Panc1 (cell line): ENCODE measurements at regions not wholly inside any gene's neighbourhood (a gene's known extent, or its start where the extent isn't known, plus 50 kb on each side); places are given as distances from the start of the nearest gene placed in this dataset.
A peak's percentile ranks its signal among the peaks of the same experiment; 100 is the strongest.

ENCODE experiments used
- ATAC-seq: fragments of 200-7000 bp; cut with Tn5 transposase; 2 replicates; pipeline ENCODE4 v1.9.1; 2020; ENCODE audit warnings: mild to moderate bottlenecking, moderate library complexity
- BruUV-seq: library from RNA; stranded (reverse); fragments of 400-500 nt; replicated peaks from 2 replicates; lab custom pipeline; 2021; lab: Mats Ljungman, UMichigan
- CTCF ChIA-PET: fragments of 300-600 bp; sonication (Branson Sonifier 250); formaldehyde crosslinking; loops from one replicate; lab custom pipeline; 2022; ENCODE audit warnings: antibody characterized with exemption; lab: Charles Lee
- POLR2A ChIA-PET: fragments of 300-600 bp; sonication (Branson Sonifier 250); formaldehyde crosslinking; loops from one replicate; lab custom pipeline; 2022; ENCODE audit warnings: antibody characterized with exemption; lab: Charles Lee
- DNase-seq: peaks from one replicate; pipeline ENCODE4 v3.0.0-alpha.2; 2010; ENCODE audit warnings: low read depth, low spot score
- H3K27ac ChIP-seq: 2 replicates; pipeline ENCODE4 v1.5.1; 2011; ENCODE audit warnings: mild to moderate bottlenecking, low read length, inconsistent platforms
- H3K27me3 ChIP-seq: fragments of 200-500 bp; sonication (Bioruptor generic); 2 replicates; pipeline ENCODE4 v1.6.0; 2014; ENCODE audit warnings: low read length, inconsistent platforms; ENCODE audit not compliant: control insufficient read depth, insufficient read depth
- H3K36me3 ChIP-seq: fragments of 200-500 bp; sonication (Bioruptor generic); 2 replicates; pipeline ENCODE4 v1.5.1; 2014; ENCODE audit warnings: inconsistent platforms, mild to moderate bottlenecking, low read length, moderate library complexity; ENCODE audit not compliant: control insufficient read depth, insufficient read depth
- H3K4me1 ChIP-seq: 2 replicates; pipeline ENCODE4 v1.5.1; 2011; ENCODE audit warnings: inconsistent platforms, mild to moderate bottlenecking, low read length, moderate library complexity; ENCODE audit not compliant: control insufficient read depth, insufficient read depth
- H3K4me3 ChIP-seq, 2 experiments: 2 replicates each; pipeline ENCODE4 v1.5.1; 2011 to 2012; ENCODE audit warnings: low read depth in 2 of 2, low read length in 2 of 2, mild to moderate bottlenecking in 2 of 2, inconsistent platforms in 1 of 2, moderate library complexity in 1 of 2
- H3K9me3 ChIP-seq: fragments of 200-500 bp; sonication (Bioruptor generic); 2 replicates; pipeline ENCODE4 v1.5.1; 2014; ENCODE audit warnings: low read depth, mild to moderate bottlenecking, inconsistent platforms, low read length, moderate library complexity; ENCODE audit not compliant: control insufficient read depth, insufficient read depth
- POLR2AphosphoS5 ChIP-seq: IDR thresholded peaks from 2 replicates; pipeline ENCODE4 v1.6.1; 2012; ENCODE audit warnings: mild to moderate bottlenecking, low read depth, low read length, moderate library complexity
- SIN3A ChIP-seq: IDR thresholded peaks from 2 replicates; pipeline ENCODE4 v1.6.1; 2012; ENCODE audit warnings: low read depth, mild to moderate bottlenecking, low read length, moderate library complexity, borderline replicate concordance; ENCODE audit not compliant: insufficient read depth
- TCF7L2 ChIP-seq: IDR thresholded peaks from 2 replicates; pipeline ENCODE4 v1.6.1; 2011; ENCODE audit warnings: mild to moderate bottlenecking, low read depth, low read length, inconsistent platforms
- in situ Hi-C: cut with HindIII; loops from 2 replicates; pipeline ENCODE4 v1.10.0; 2016; ENCODE audit warnings: low sequenced_read_pairs, low pct_unique_long_range_greater_than_20kb
- intact Hi-C: fragments of 100-400 bp; cut with micrococcal nuclease; formaldehyde crosslinking; loops from one replicate; pipeline ENCODE4 v1.10.0; 2022; ENCODE audit not compliant: unreplicated experiment
- TF ChIP-seq, protein P1 (sequence below), 2 experiments: IDR thresholded peaks; 2 replicates each; pipeline ENCODE4 v1.6.1; 2011 to 2012; ENCODE audit warnings: low read depth in 2 of 2, control low read depth in 1 of 2, low read length in 1 of 2, mild to moderate bottlenecking in 1 of 2, moderate library complexity in 1 of 2; ENCODE audit not compliant: insufficient read depth in 1 of 2
- TF ChIP-seq, protein P2 (sequence below): fragments of 450-650 bp; IDR thresholded peaks from 2 replicates; pipeline ENCODE4 v1.5.1; 2017; ENCODE audit warnings: mild to moderate bottlenecking

DNA sequence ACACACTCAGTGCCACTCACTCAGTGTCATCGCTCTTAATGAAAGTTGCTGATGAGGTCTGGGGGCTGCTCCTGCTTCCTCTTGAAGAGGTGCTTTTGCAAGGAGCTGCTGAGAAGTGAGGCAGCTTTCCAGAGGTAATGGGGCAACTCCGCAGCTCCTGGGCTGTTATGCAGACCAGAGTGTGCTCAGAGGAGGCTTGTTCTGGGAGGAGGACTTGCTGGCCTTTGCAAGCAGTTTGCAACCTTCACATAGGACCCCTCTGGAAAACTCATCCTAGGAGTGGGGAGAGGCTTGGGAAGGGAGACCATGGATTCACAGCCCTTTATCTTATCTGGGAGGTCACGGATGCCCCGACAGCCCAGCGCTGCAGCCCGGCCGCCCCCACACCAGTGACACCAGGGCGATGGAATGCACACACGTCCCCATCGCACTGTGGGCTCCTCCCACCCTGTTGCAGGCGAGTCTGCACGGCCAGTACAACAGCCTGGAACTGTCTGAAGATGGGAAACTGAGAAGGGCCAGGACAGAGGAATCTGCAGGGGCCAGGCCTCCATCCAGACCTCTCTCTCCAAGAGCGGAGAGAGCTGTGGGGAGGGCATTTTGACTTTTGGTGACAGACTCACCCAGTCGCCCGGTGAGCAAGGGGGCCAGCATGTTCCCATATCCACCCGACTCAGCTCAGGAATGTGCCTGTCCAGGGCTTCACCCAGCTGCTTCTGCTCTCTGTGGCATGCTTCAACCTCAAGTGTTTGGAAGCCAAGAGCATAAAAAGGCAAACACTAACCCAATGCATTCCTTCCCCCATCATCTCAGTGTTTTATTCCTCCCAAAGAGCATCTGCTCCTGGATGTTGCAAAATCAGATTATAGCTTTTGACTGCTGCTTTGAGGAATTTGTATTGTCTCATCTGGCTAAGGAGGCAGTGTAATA, 78.6 kb upstream of the ZNF469 start:
- no peak overlapping the region for H3K4me3 ChIP-seq
- in situ Hi-C loops, result no loop called here
- TF ChIP-seq, protein P1, sequence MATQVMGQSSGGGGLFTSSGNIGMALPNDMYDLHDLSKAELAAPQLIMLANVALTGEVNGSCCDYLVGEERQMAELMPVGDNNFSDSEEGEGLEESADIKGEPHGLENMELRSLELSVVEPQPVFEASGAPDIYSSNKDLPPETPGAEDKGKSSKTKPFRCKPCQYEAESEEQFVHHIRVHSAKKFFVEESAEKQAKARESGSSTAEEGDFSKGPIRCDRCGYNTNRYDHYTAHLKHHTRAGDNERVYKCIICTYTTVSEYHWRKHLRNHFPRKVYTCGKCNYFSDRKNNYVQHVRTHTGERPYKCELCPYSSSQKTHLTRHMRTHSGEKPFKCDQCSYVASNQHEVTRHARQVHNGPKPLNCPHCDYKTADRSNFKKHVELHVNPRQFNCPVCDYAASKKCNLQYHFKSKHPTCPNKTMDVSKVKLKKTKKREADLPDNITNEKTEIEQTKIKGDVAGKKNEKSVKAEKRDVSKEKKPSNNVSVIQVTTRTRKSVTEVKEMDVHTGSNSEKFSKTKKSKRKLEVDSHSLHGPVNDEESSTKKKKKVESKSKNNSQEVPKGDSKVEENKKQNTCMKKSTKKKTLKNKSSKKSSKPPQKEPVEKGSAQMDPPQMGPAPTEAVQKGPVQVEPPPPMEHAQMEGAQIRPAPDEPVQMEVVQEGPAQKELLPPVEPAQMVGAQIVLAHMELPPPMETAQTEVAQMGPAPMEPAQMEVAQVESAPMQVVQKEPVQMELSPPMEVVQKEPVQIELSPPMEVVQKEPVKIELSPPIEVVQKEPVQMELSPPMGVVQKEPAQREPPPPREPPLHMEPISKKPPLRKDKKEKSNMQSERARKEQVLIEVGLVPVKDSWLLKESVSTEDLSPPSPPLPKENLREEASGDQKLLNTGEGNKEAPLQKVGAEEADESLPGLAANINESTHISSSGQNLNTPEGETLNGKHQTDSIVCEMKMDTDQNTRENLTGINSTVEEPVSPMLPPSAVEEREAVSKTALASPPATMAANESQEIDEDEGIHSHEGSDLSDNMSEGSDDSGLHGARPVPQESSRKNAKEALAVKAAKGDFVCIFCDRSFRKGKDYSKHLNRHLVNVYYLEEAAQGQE (IDR thresholded peaks at IDR 0.05; ENCODE audit: insufficient read depth in 1 of 2, low read depth in 2 of 2, low read length in 1 of 2), result no peak
- no peak for TF ChIP-seq POLR2AphosphoS5
- TF ChIP-seq SIN3A, result no peak
- TF ChIP-seq, protein P2, sequence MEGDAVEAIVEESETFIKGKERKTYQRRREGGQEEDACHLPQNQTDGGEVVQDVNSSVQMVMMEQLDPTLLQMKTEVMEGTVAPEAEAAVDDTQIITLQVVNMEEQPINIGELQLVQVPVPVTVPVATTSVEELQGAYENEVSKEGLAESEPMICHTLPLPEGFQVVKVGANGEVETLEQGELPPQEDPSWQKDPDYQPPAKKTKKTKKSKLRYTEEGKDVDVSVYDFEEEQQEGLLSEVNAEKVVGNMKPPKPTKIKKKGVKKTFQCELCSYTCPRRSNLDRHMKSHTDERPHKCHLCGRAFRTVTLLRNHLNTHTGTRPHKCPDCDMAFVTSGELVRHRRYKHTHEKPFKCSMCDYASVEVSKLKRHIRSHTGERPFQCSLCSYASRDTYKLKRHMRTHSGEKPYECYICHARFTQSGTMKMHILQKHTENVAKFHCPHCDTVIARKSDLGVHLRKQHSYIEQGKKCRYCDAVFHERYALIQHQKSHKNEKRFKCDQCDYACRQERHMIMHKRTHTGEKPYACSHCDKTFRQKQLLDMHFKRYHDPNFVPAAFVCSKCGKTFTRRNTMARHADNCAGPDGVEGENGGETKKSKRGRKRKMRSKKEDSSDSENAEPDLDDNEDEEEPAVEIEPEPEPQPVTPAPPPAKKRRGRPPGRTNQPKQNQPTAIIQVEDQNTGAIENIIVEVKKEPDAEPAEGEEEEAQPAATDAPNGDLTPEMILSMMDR, result no peak
- TF ChIP-seq TCF7L2, result no peak
- no peaks in the 10 kb centered on the region for H3K27me3 ChIP-seq
- ATAC-seq, result peak; percentile 59; the same call in 1 of the 2 replicates
- intact Hi-C loops, result no loop called here
- H3K36me3 ChIP-seq, result no peaks in the 10 kb centered on the region
- no peaks in the 10 kb centered on the region for H3K4me1 ChIP-seq
- no peak overlapping the region for H3K27ac ChIP-seq
- no peak for DNase-seq
- H3K9me3 ChIP-seq, result no peaks in the 10 kb centered on the region
- CTCF ChIA-PET, result no interaction called here
- BruUV-seq, result no TSS peak
- POLR2A ChIA-PET, result no interaction called here

DNA sequence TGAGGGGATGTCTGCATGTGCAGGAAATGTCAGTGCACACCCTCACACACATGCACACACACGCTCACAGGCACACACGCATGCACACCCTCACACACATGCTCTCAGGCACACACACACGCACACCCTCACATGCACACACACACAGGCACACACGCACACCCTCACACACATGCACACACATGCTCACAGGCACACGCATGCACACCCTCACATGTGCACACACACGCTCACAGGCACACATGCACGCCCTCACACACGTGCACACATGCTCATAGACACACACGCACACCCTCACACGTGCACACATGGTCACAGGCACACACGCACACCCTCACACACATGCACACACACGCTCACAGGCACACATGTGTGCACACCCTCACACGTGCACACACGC, 77.6 kb upstream of the ZNF469 start:
- TF ChIP-seq, protein P2, result no peak
- H3K9me3 ChIP-seq, result no peaks in the 10 kb centered on the region
- no TSS peak for BruUV-seq
- no peak overlapping the region for H3K4me3 ChIP-seq
- ATAC-seq, result no peak
- ChIA-PET POLR2A (no interaction called here), CTCF (no interaction called here)
- no peaks in the 10 kb centered on the region for H3K27me3 ChIP-seq
- no peak for DNase-seq
- no peak overlapping the region for H3K27ac ChIP-seq
- intact Hi-C loops (no loop called here), in situ Hi-C loops (no loop called here)
- no peaks in the 10 kb centered on the region for H3K4me1 ChIP-seq
- no peaks in the 10 kb centered on the region for H3K36me3 ChIP-seq
